H1 (cell line): ENCODE measurements at regions not wholly inside any gene's neighbourhood (a gene's known extent, or its start where the extent isn't known, plus 50 kb on each side); places are given as distances from the start of the nearest gene placed in this dataset.

Experiments used
- ATF2 ChIP-seq: IDR thresholded peaks from 2 replicates; pipeline ENCODE4 v1.6.1; 2012; ENCODE audit warnings: low read length, inconsistent platforms
- GTF2F1 ChIP-seq: IDR thresholded peaks from 2 replicates; pipeline ENCODE4 v1.6.1; 2012; ENCODE audit warnings: low read depth, low read length, improper control_type of control experiment, borderline replicate concordance
- PHF8 ChIP-seq: fragments of 200-600 bp; sonication (generic); conservative IDR thresholded peaks from 2 replicates; pipeline ENCODE4 v1.7.1; 2012; ENCODE audit warnings: low read depth, mild to moderate bottlenecking, inconsistent platforms, low read length, moderate library complexity
- RNF2 ChIP-seq: fragments of 200-900, 300-1000 bp; sonication (generic); IDR thresholded peaks from 2 replicates; pipeline ENCODE4 v1.7.1; 2016; ENCODE audit warnings: borderline replicate concordance, low read depth, mild to moderate bottlenecking, antibody characterized with exemption, low read length; ENCODE audit not compliant: poor library complexity, severe bottlenecking; ENCODE audit errors: missing control alignments

DNA sequence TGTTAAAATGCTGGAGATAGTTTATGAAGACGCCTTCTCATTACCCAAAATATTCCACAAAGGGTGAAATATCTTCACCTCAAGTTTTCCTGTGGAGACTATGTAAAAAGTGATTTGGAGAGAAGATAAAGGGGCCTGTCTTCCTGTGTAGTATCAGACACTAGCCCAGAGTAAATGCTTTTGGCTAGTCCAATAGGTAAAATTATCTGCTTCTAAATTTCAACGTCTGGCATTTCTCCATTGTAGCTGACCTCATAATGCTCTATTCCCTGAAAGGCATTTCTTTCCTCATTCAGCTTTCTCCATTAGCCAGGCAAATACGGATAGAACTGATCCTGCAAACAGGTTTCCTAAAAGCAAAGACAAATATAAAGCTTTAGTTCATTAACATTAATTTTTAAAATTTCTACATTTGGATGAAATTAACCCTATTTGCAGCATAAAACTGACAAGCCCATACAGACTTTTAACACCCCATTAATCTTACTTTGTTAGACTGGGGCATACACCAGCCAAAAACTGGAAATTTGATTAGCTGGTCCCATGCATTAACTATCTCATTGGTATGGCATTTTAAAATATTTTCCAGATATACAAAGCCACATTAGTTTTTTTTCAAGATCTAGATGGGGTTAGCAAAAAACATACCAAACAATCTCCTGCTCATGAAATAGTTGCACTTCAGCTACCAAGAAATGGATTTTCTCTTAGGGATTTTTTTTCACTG lies 548.8 kb downstream of the EFNA5 start (continued):
- TF ChIP-seq PHF8 (no peak), ATF2 (no peak), GTF2F1 (no peak), RNF2 (no peak)
